Progenitor cell of endocrine pancreas (in vitro differentiated cells): ENCODE measurements at regions not wholly inside any gene's neighbourhood (a gene's known extent, or its start where the extent isn't known, plus 50 kb on each side); places are given as distances from the start of the nearest gene placed in this dataset.

Experiments
- DNase-seq: peaks from one replicate; pipeline ENCODE4 v3.0.0; 2021; ENCODE audit warnings: low spot score; ENCODE audit not compliant: unreplicated experiment
- H3K27ac Mint-ChIP-seq: 2 replicates; pipeline ENCODE4 v1.8.0; 2021; ENCODE audit warnings: mild to moderate bottlenecking, moderate library complexity, mixed read lengths
- H3K27me3 Mint-ChIP-seq: 2 replicates; pipeline ENCODE4 v1.8.0; 2021; ENCODE audit warnings: mixed read lengths
- H3K36me3 Mint-ChIP-seq: 2 replicates; pipeline ENCODE4 v1.8.0; 2022; ENCODE audit warnings: mixed read lengths; ENCODE audit not compliant: insufficient read depth
- H3K4me1 Mint-ChIP-seq: 2 replicates; pipeline ENCODE4 v1.8.0; 2021; ENCODE audit warnings: low read depth, mixed read lengths
- H3K4me3 Mint-ChIP-seq: 2 replicates; pipeline ENCODE4 v1.8.0; 2021; ENCODE audit warnings: low read depth, mild to moderate bottlenecking, moderate library complexity, mixed read lengths
- H3K9me3 Mint-ChIP-seq: 2 replicates; pipeline ENCODE4 v1.8.0; 2021; ENCODE audit warnings: low read depth, mixed read lengths
- TF ChIP-seq, protein P1 (sequence below): fragments of 200-600 bp; sonication (generic); IDR thresholded peaks from one replicate; pipeline ENCODE4 v1.5.0; 2021; ENCODE audit warnings: antibody characterized with exemption, mild to moderate bottlenecking; ENCODE audit not compliant: unreplicated experiment

GRCh38 chr12:70052476-70052875, 190.8 kb upstream of the CNOT2 start:
- TF ChIP-seq, protein P1, sequence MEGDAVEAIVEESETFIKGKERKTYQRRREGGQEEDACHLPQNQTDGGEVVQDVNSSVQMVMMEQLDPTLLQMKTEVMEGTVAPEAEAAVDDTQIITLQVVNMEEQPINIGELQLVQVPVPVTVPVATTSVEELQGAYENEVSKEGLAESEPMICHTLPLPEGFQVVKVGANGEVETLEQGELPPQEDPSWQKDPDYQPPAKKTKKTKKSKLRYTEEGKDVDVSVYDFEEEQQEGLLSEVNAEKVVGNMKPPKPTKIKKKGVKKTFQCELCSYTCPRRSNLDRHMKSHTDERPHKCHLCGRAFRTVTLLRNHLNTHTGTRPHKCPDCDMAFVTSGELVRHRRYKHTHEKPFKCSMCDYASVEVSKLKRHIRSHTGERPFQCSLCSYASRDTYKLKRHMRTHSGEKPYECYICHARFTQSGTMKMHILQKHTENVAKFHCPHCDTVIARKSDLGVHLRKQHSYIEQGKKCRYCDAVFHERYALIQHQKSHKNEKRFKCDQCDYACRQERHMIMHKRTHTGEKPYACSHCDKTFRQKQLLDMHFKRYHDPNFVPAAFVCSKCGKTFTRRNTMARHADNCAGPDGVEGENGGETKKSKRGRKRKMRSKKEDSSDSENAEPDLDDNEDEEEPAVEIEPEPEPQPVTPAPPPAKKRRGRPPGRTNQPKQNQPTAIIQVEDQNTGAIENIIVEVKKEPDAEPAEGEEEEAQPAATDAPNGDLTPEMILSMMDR = no peak
- H3K27ac Mint-ChIP-seq = no peak overlapping the region
- no peaks in the 10 kb centered on the region for H3K36me3 Mint-ChIP-seq
- H3K27me3 Mint-ChIP-seq = no peaks in the 10 kb centered on the region
- peaks cover 4% of the 10 kb centered on the region for H3K4me1 Mint-ChIP-seq
- DNase-seq = no peak
- H3K4me3 Mint-ChIP-seq = no peak overlapping the region
- H3K9me3 Mint-ChIP-seq = no peaks in the 10 kb centered on the region

- H3K9me3 Mint-ChIP-seq = no peaks in the 10 kb centered on the region
- peaks cover 4% of the 10 kb centered on the region for H3K4me1 Mint-ChIP-seq
- no peaks in the 10 kb centered on the region for H3K27me3 Mint-ChIP-seq
- H3K27ac Mint-ChIP-seq = no peak overlapping the region
- no peak for DNase-seq
- TF ChIP-seq, protein P1 = no peak
- H3K4me3 Mint-ChIP-seq = no peak overlapping the region
- H3K36me3 Mint-ChIP-seq = no peaks in the 10 kb centered on the region
Measured at GRCh38 chr12:70052931-70053497, 190.2 kb upstream of the CNOT2 start.

DNA sequence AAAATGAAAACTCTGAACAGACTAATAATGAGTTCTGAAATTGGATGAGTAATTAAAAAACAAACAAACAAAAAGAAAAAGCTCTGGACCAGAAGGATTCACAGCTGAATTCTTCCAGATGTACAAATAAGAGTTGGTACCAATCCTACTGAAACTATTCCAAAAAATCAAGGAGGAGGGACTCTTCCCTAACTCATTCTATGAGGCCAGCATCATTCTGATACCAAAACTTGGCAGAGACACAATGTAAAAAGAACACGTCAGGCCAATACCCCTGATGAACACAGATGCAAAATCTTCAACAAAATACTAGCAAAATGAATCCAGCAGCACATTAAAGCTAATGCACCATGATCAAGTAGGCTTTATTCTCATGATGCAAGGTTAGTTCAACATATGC, 183.9 kb upstream of the CNOT2 start:
- H3K27ac Mint-ChIP-seq = no peak overlapping the region
- no peaks in the 10 kb centered on the region for H3K27me3 Mint-ChIP-seq
- no peak for DNase-seq
- no peak overlapping the region for H3K4me3 Mint-ChIP-seq
- H3K36me3 Mint-ChIP-seq = peaks cover 1% of the 10 kb centered on the region
- H3K9me3 Mint-ChIP-seq = peaks cover 15% of the 10 kb centered on the region
- H3K4me1 Mint-ChIP-seq = no peaks in the 10 kb centered on the region
- TF ChIP-seq, protein P1 = no peak

DNA sequence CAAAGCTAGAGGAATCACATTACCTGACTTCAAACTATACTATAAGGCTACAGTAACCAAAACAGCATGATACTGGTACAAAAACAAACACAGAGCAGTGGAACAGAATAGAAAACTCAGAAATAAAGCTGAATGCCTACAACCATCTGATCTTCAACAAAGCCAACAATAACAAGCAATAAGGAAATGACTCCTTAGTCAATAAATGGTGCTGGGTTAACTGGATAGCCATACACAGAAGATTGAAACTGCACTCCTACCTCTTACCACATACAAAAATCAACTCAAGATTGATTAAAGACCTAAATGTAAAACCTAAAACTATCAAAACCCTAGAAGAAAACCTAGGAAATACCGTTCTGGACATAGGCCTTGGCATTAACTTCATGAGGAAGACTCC, 182.6 kb upstream of the CNOT2 start:
- peaks cover 1% of the 10 kb centered on the region for H3K36me3 Mint-ChIP-seq
- H3K4me1 Mint-ChIP-seq = no peaks in the 10 kb centered on the region
- H3K9me3 Mint-ChIP-seq = peaks cover 15% of the 10 kb centered on the region
- H3K4me3 Mint-ChIP-seq = no peak overlapping the region
- TF ChIP-seq, protein P1 = no peak
- H3K27ac Mint-ChIP-seq = no peak overlapping the region
- DNase-seq = no peak
- no peaks in the 10 kb centered on the region for H3K27me3 Mint-ChIP-seq

- DNase-seq = no peak
- no peaks in the 10 kb centered on the region for H3K27me3 Mint-ChIP-seq
- H3K27ac Mint-ChIP-seq = no peak overlapping the region
- H3K9me3 Mint-ChIP-seq = peaks cover 2% of the 10 kb centered on the region
- H3K36me3 Mint-ChIP-seq = no peaks in the 10 kb centered on the region
- H3K4me1 Mint-ChIP-seq = peaks cover 5% of the 10 kb centered on the region
- TF ChIP-seq, protein P1 = no peak
- H3K4me3 Mint-ChIP-seq = no peak overlapping the region
Measured at GRCh38 chr12:70068743-70069142, 174.5 kb upstream of the CNOT2 start.
